ENCODE measurements at regions not wholly inside any gene's neighbourhood (a gene's known extent, or its start where the extent isn't known, plus 50 kb on each side); places are given as distances from the start of the nearest gene placed in this dataset.
"Not testable (repeated sequence)": the region's sequence is repeated elsewhere in the genome, so short reads cannot be mapped to it uniquely, and the experiment has no call there.

- DNase-seq (ENCODE audit: low spot score) = no peak
These were observed 172.9 kb downstream of the MBL2 start for GRCh38 chr10:52599551-52600200.

- DNase-seq (ENCODE audit: low spot score) = not testable (repeated sequence)
These were observed 168.5 kb downstream of the MBL2 start for GRCh38 chr10:52604131-52604530.

GRCh38 chr10:52609071-52609470, 163.5 kb downstream of the MBL2 start:
- no peak for DNase-seq (ENCODE audit: low spot score)

- no peak for DNase-seq (ENCODE audit: low spot score)
These were observed 162.9 kb downstream of the MBL2 start for GRCh38 chr10:52609626-52610240.

- DNase-seq (ENCODE audit: low spot score) = no peak
These were observed 157.3 kb downstream of the MBL2 start for GRCh38 chr10:52615331-52615730.

- DNase-seq (ENCODE audit: low spot score) = no peak
These were observed 156.7 kb downstream of the MBL2 start for GRCh38 chr10:52615756-52616394.

- no peak for DNase-seq (ENCODE audit: low spot score)
These were observed 156.2 kb downstream of the MBL2 start for GRCh38 chr10:52616395-52616764.

- no peak for DNase-seq (ENCODE audit: low spot score)
These were observed 155.2 kb downstream of the MBL2 start for GRCh38 chr10:52617346-52617745.

- DNase-seq (ENCODE audit: low spot score) = no peak
These were observed 153.5 kb downstream of the MBL2 start for GRCh38 chr10:52619052-52619451.

GRCh38 chr10:52621635-52622079, 150.9 kb downstream of the MBL2 start:
- no peak for DNase-seq (ENCODE audit: low spot score)

- DNase-seq (ENCODE audit: low spot score) = no peak
These were observed 148.8 kb downstream of the MBL2 start for GRCh38 chr10:52623761-52624160.

GRCh38 chr10:52627279-52627678, 145.3 kb downstream of the MBL2 start:
- DNase-seq (ENCODE audit: low spot score) = no peak

GRCh38 chr10:52631146-52631545, 141.4 kb downstream of the MBL2 start:
- DNase-seq (ENCODE audit: low spot score) = no peak

- no peak for DNase-seq (ENCODE audit: low spot score)
These were observed 140.9 kb downstream of the MBL2 start for GRCh38 chr10:52631648-52632047.

GRCh38 chr10:52632591-52632990, 140.0 kb downstream of the MBL2 start:
- DNase-seq (ENCODE audit: low spot score) = no peak

- DNase-seq (ENCODE audit: low spot score) = no peak
These were observed 139.3 kb downstream of the MBL2 start for GRCh38 chr10:52633266-52633665.

GRCh38 chr10:52635651-52636050, 136.9 kb downstream of the MBL2 start:
- no peak for DNase-seq (ENCODE audit: low spot score)

GRCh38 chr10:52636874-52637273, 135.7 kb downstream of the MBL2 start:
- DNase-seq (ENCODE audit: low spot score) = no peak

GRCh38 chr10:52637592-52637991, 135.0 kb downstream of the MBL2 start:
- no peak for DNase-seq (ENCODE audit: low spot score)

- no peak for DNase-seq (ENCODE audit: low spot score)
These were observed 132.9 kb downstream of the MBL2 start for GRCh38 chr10:52639652-52640051.

GRCh38 chr10:52642208-52642607, 130.4 kb downstream of the MBL2 start:
- no peak for DNase-seq (ENCODE audit: low spot score)

- DNase-seq (ENCODE audit: low spot score) = peak; percentile 46
These were observed 128.0 kb downstream of the MBL2 start for GRCh38 chr10:52644373-52645186.
